AG08395 (cell line): ENCODE measurements at regions not wholly inside any gene's neighbourhood (a gene's known extent, or its start where the extent isn't known, plus 50 kb on each side); places are given as distances from the start of the nearest gene placed in this dataset.

Experiments used
- DNase-seq: peaks from one replicate; pipeline ENCODE4 v3.0.0; 2012; ENCODE audit warnings: mixed read lengths, low spot score

GRCh38 chr2:221216636-221217035 is 355.5 kb downstream of the EPHA4 start:
- no peak for DNase-seq

GRCh38 chr2:221225752-221226151 is 346.4 kb downstream of the EPHA4 start:
- no peak for DNase-seq

DNA sequence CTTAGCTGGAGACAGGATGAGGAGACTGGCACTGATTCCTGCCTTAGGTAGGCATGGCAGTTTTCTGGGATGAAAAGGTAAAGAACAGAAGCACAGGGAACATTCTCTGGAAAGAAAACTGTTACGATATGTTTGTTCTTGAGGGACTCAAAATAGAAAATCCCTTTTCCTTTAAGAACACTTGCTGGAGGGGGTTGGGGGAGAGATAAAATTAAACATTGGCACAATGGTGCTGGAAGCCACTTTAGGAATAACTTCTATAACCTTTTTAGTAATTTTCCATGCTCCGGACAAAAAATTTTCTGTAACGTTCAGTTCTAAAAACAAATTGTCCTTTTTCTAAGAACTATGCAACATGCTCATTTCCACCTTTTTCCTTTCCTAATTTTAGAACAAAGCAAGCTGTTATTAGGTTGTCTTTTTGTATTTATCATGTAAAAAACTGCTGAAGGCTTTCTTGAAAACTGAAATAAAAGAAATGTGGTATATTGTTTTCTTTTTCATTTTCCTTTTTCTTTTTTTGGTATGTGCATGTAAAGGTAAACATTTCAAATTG is 343.8 kb downstream of the EPHA4 start:
- DNase-seq: no peak

DNA sequence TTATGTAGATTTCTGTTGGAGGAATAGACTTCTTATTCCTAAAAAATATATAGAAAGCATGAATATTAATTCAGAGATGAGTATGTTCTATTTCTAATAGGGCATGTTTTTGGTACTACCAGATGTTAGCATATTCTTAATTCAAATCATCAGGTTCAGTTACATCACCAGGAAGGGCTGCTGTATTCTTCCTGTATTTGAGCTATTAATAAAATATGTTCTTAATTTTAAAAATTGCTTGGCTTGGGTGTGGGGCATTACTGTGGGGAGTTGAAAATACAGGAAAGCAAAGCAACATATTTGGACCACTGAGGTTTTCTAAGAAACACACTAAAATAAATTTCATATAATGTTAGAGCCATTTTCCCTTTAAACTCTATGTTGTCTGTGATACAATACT is 343.0 kb downstream of the EPHA4 start:
- no peak for DNase-seq

DNA sequence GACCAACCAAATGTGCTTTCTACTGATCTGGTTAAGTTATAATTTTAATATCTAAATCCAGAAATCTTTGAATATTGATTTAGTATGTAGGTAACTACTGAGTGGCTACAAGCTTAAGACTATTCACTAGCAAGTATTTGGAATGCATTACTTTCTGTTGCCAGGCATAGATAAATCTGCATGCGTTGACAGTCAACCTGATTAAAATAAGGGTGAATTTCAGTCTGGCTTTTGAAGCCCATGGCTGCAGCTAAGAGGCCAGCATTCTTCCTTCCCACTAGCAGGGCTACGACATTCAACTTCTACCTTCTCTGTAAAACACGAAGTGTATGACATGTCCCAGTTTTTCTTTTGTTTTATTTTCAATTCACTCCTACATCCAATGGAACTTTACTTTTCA is 340.6 kb downstream of the EPHA4 start:
- DNase-seq: no peak

DNA sequence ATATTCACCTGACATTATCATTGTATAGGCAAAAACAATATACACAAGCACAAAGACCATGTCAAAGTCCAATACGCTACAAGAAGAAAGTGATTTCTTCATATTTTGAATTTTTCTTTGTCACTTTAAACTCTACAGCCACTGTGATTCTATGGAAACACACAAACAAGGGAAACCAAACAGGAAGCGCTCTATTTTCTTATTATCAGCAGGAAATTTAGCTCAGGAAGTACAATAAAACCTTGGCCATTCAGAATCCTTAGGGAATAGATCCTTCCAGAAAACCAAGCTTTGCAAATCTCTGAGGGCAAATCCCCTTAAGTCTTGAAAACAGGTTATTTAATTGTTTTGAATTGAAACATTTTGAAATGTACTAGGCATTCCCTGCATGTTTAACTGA is 336.2 kb downstream of the EPHA4 start:
- DNase-seq: no peak

GRCh38 chr2:221241072-221241471 is 331.0 kb downstream of the EPHA4 start:
- DNase-seq: no peak

GRCh38 chr2:221243771-221244170 is 328.3 kb downstream of the EPHA4 start:
- no peak for DNase-seq

- no peak for DNase-seq
These were observed 327.1 kb downstream of the EPHA4 start for GRCh38 chr2:221245045-221245444.

GRCh38 chr2:221245772-221246171 is 326.3 kb downstream of the EPHA4 start:
- DNase-seq: no peak

- DNase-seq: no peak
These were observed 317.8 kb downstream of the EPHA4 start for GRCh38 chr2:221254299-221254698.

- DNase-seq: no peak
These were observed 316.2 kb downstream of the EPHA4 start for GRCh38 chr2:221255862-221256261.

- DNase-seq: no peak
These were observed 313.6 kb downstream of the EPHA4 start for GRCh38 chr2:221258464-221258863.

- DNase-seq: no peak
These were observed 309.5 kb downstream of the EPHA4 start for GRCh38 chr2:221262651-221263050.

DNA sequence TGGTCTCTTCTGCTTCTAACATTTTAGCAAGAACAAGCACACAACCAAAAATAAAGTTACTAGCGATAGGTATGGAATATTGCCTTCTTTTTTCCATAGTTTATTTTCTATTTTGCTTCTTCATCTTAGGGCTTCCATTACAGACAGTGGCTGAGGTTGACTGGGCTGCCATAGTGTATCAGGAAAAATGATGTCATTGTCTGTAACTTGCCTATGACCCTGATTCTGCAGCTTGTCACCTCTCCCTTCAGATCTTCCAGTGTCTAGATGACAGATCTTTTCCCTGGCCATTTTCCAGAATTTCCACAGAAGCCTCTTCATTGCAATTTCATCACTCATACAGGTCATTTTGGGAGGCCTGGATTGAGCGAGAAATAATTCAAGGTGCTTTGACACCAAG is 308.5 kb downstream of the EPHA4 start:
- no peak for DNase-seq

- DNase-seq: no peak
These were observed 307.8 kb downstream of the EPHA4 start for GRCh38 chr2:221264318-221264717.

DNA sequence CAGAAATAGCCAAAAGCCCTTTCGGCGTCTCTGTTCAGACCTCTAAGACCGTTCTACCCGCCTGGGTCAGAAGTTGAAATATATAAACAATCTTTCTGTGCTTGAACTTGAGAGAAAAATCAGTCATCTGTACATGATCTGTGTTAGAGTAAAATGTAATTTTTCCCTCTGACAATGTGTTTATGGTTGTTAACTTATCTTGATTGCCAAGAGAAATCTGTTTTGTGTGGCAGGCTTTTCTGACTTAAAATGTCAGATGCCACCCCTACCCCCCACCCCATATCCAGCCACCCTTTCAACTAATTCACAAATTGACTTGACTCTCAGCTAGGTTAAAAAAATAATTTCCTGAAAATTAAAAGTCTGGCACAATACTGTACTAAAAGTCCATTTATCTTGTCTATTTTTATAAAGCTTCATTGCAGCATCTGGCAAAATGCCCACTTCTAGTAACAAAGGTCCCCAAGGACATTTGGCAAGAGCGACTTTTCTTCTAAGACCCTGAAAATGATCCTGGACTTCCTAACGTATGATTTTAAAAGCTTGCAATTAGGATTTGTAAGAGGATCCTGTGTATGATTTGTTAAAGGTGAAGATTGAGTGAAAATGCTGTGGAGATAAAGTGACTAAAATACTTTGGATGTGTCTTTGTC is 304.2 kb downstream of the EPHA4 start:
- no peak for DNase-seq

- no peak for DNase-seq
These were observed 303.5 kb downstream of the EPHA4 start for GRCh38 chr2:221268631-221269030.

GRCh38 chr2:221270806-221271205 is 301.3 kb downstream of the EPHA4 start:
- no peak for DNase-seq

GRCh38 chr2:221272729-221273128 is 299.4 kb downstream of the EPHA4 start:
- no peak for DNase-seq

GRCh38 chr2:221276033-221276432 is 296.1 kb downstream of the EPHA4 start:
- no peak for DNase-seq

- no peak for DNase-seq
These were observed 295.5 kb downstream of the EPHA4 start for GRCh38 chr2:221276601-221277000.

- DNase-seq: no peak
These were observed 289.7 kb downstream of the EPHA4 start for GRCh38 chr2:221282386-221282785.

DNA sequence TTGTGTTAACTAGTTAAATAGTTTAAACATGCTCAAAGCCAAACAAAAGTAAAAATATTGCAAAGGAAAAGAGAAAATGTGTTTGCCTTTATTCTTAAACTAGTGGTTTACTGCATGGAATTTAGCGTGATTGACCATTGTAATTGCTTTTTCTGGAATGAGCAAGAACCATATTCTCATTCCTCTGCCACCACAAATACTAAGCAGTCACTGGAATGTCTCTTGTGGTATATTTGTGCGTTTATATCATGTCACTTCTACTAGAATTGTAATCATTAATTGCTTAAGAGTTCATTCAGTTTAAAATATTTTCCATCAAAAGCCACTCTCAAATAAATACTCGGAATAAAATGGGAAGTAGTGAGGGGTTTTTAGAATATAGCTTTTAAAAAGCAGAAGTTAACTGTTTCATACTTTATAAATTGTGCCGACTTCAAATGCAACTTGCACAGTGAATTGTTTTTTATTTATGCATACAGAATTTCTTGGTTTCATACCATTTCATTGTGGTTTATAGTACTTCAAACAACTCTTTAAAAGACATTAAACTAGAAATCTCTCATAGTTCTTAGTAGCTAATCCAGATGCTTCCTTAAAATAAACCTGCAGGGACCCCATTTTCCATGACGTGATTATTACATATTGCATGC is 288.1 kb downstream of the EPHA4 start:
- DNase-seq: peak; percentile 28
